Testis (tissue), 2 donors: ENCODE measurements at regions not wholly inside any gene's neighbourhood (a gene's known extent, or its start where the extent isn't known, plus 50 kb on each side); places are given as distances from the start of the nearest gene placed in this dataset.

Experiments
- DNase-seq: peaks from one replicate; pipeline ENCODE4 v3.0.0-alpha.2; 2019
- H3K27ac ChIP-seq, 2 donors: fragments of 200-600 bp; sonication (generic); one replicate each; pipeline ENCODE4 v1.5.1; 2019
- H3K27me3 ChIP-seq: fragments of 200-600 bp; sonication (generic); one replicate; pipeline ENCODE4 v1.5.1; 2019
- H3K36me3 ChIP-seq: fragments of 200-600 bp; sonication (generic); one replicate; pipeline ENCODE4 v1.5.1; 2017; ENCODE audit warnings: low read depth; ENCODE audit errors: missing control alignments
- H3K4me1 ChIP-seq: fragments of 200-600 bp; sonication (generic); one replicate; pipeline ENCODE4 v1.5.1; 2019
- H3K4me3 ChIP-seq, 2 donors: fragments of 200-600 bp; sonication (generic); one replicate each; pipeline ENCODE4 v1.5.1; 2017 to 2019
- H3K9me3 ChIP-seq: fragments of 200-600 bp; sonication (generic); one replicate; pipeline ENCODE4 v1.5.1; 2017
- CTCF ChIP-seq, 3 experiments: fragments of 450-650 bp in 2 of 3; fragments of 200-600 bp in 1 of 3; sonication (generic) in 1 of 3; IDR thresholded peaks; one replicate each; pipeline ENCODE4 v1.5.1; 2016 to 2019; ENCODE audit warnings: antibody characterized with exemption in 3 of 3, mild to moderate bottlenecking in 2 of 3, moderate library complexity in 1 of 3
- POLR2A ChIP-seq: fragments of 450-650 bp; IDR thresholded peaks from one replicate; pipeline ENCODE4 v1.6.1; 2017; ENCODE audit warnings: antibody characterized with exemption, mild to moderate bottlenecking, moderate library complexity
- WGBS, 2 donors: methylation state at CpG; one replicate each; pipeline ENCODE4 v1.1.5; 2018; 5-methylcytosine and 5-hydroxymethylcytosine counted together
- intact Hi-C: fragments of 100-400 bp; cut with DNase I; formaldehyde crosslinking; loops from one replicate; pipeline ENCODE4 v1.15.1; 2023; ENCODE audit warnings: low total_unique reads

DNA sequence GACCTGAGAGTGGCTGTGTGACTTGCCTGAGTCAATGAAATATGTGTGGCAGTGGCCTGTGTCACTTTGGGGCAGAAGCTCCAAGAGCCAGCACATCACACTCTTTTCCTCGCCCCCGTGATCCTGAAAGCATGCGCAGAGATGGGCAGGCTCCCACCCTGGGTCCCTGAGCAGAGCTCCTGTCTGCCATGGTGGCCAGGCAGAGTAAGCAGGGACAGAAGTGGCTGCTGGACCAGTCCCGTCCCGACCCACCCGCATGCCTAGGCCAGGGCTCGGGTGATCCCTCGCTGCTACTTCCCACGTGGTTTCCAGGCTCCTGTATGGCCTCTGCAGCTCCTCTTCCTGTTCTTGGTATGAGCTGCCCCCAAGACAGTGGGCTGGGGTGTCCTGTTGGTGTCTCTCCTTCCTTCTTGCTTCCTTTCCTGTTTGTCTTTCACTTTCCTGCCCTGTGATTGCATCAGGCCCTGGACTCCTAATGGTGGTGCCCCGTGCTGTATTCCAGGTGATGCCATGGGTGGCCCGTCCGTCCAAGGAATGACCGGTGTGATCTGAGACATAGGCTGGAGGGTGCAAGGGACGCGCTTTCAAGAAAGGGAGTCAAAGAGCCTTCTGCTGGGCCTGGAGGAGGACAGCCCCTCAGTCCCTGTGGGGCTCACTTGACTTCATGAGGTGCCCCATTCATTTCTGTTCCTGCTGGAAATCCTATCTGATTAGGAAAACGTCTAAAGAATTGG, 71.4 kb upstream of the SHH start:
- TF ChIP-seq POLR2A, result no peak
- no peak for TF ChIP-seq CTCF (IDR thresholded peaks at IDR 0.05)
- no peak overlapping the region for H3K27ac ChIP-seq
- H3K4me3 ChIP-seq, result no peak overlapping the region
- H3K36me3 ChIP-seq, result no peaks in the 10 kb centered on the region
- no peaks in the 10 kb centered on the region for H3K27me3 ChIP-seq
- no peaks in the 10 kb centered on the region for H3K9me3 ChIP-seq
- intact Hi-C loops, result no loop called here
- no peak for DNase-seq
- 92 to 94% methylated on average over 14 to 16 of the region's 16 CpGs for WGBS, 2 donors
- no peaks in the 10 kb centered on the region for H3K4me1 ChIP-seq

DNA sequence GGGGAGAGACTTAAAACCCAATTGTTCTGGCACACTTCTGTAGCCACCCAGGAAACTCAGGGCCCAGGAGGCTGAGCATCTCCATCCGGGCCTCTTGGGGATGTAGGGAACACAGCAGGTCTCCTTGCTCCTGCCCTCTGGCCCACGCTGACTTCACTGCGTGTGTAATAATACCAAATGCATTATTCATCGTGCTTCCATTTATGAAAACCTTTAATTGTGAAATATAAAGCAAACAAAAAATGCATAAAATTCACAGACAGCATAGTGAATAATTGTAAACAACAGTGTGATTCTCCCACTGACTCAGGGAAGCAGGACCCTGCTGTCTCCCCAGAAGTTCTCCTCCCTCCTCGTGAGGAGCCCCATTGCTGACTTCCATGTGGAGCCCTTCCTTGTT, 70.3 kb upstream of the SHH start:
- Histone ChIP-seq H3K4me3 (no peak overlapping the region), H3K4me1 (no peaks in the 10 kb centered on the region), H3K27me3 (no peaks in the 10 kb centered on the region), H3K36me3 (no peaks in the 10 kb centered on the region), H3K27ac (no peak overlapping the region), H3K9me3 (no peaks in the 10 kb centered on the region)
- no peak for DNase-seq
- 87 to 94% methylated on average over 5 of the region's 5 CpGs for WGBS, 2 donors
- TF ChIP-seq POLR2A, result no peak
- no peak for TF ChIP-seq CTCF (IDR thresholded peaks at IDR 0.05)
- intact Hi-C loops, result no loop called here

GRCh38 chr7:155881471-155882350, 69.4 kb upstream of the SHH start:
- Histone ChIP-seq H3K4me3 (no peak overlapping the region), H3K9me3 (no peaks in the 10 kb centered on the region), H3K27me3 (no peaks in the 10 kb centered on the region), H3K27ac (no peak overlapping the region), H3K36me3 (no peaks in the 10 kb centered on the region), H3K4me1 (no peaks in the 10 kb centered on the region)
- intact Hi-C loops, result no loop called here
- no peak for DNase-seq
- no peak for TF ChIP-seq POLR2A
- no peak for TF ChIP-seq CTCF (IDR thresholded peaks at IDR 0.05)
- WGBS, 2 donors, result 84 to 93% methylated on average over 34 of the region's 34 CpGs

- intact Hi-C loops, result no loop called here
- DNase-seq, result no peak
- Histone ChIP-seq H3K36me3 (no peaks in the 10 kb centered on the region), H3K9me3 (no peaks in the 10 kb centered on the region), H3K27me3 (no peaks in the 10 kb centered on the region), H3K27ac (no peak overlapping the region), H3K4me3 (no peak overlapping the region), H3K4me1 (no peaks in the 10 kb centered on the region)
- TF ChIP-seq CTCF (IDR thresholded peaks at IDR 0.05) (no peak), POLR2A (no peak)
- WGBS, 2 donors, result 94 to 98% methylated on average over 7 of the region's 7 CpGs
These were observed 68.5 kb upstream of the SHH start for GRCh38 chr7:155880721-155881120.
